HEK293T (cell line): ENCODE measurements at regions not wholly inside any gene's neighbourhood (a gene's known extent, or its start where the extent isn't known, plus 50 kb on each side); places are given as distances from the start of the nearest gene placed in this dataset.

Experiments used
- BHLHE40 ChIP-seq: fragments of 450-650 bp; IDR thresholded peaks from 2 replicates; pipeline ENCODE4 v1.6.1; 2016; ENCODE audit warnings: mild to moderate bottlenecking, moderate library complexity, borderline replicate concordance
- FOXM1 ChIP-seq: fragments of 450-650 bp; IDR thresholded peaks from 2 replicates; pipeline ENCODE4 v1.6.1; 2017; ENCODE audit warnings: mild to moderate bottlenecking, borderline replicate concordance
- HDGF ChIP-seq: fragments of 450-650 bp; IDR thresholded peaks from 2 replicates; pipeline ENCODE4 v1.6.1; 2017; ENCODE audit warnings: antibody characterized with exemption, borderline replicate concordance
- SP1 ChIP-seq: fragments of 450-650 bp; IDR thresholded peaks from 2 replicates; pipeline ENCODE4 v1.6.1; 2017
- SUZ12 ChIP-seq: fragments of 450-650 bp; IDR thresholded peaks from 2 replicates; pipeline ENCODE4 v1.6.1; 2016; ENCODE audit warnings: mild to moderate bottlenecking

DNA sequence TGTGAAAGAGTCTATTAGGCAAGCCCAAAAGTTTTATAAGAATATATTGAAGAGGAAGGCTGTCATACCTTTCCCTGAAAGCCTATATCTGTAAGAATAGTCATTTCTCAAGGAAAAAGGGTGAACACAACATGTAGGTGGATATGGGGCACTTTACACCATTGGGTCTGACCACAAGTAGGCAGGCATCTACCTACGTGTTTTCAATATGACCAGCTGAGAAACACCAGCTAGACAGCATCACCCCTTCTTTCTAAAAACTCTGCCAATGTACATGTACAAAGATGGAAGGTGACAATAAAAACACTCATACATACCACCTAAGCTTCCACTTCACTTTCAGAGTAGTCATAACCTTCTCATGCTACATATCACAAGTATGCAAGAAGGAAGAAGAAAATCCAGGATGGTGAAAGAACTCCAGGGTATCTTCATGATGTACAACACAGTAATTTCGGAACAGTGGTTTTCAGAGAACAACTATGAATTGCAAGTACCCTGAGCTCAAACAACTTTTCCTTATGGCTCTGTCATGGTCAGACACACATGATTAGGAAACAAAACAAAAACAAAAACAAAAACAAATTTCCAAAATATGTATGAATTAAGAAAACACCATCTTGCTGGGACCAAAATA lies 98.5 kb upstream of the ADGRL2 start:
- no peak for TF ChIP-seq SP1
- no peak for TF ChIP-seq HDGF
- no peak for TF ChIP-seq SUZ12
- TF ChIP-seq BHLHE40: no peak
- no peak for TF ChIP-seq FOXM1
